Retinal pigment epithelial cell (primary cell): ENCODE measurements at regions not wholly inside any gene's neighbourhood (a gene's known extent, or its start where the extent isn't known, plus 50 kb on each side); places are given as distances from the start of the nearest gene placed in this dataset.

Experiments used
- DNase-seq: peaks from one replicate; pipeline ENCODE4 v3.0.0-alpha.2; 2010; ENCODE audit warnings: low read depth
- H3K4me3 ChIP-seq: 2 replicates; pipeline ENCODE4 v1.5.1; 2011; ENCODE audit warnings: mild to moderate bottlenecking, low read length, control low read depth, moderate library complexity
- TF ChIP-seq, protein P1 (sequence below): conservative IDR thresholded peaks from 2 replicates; pipeline ENCODE4 v1.5.1; 2011; ENCODE audit warnings: low read depth, low read length, control low read depth, inconsistent platforms

DNA sequence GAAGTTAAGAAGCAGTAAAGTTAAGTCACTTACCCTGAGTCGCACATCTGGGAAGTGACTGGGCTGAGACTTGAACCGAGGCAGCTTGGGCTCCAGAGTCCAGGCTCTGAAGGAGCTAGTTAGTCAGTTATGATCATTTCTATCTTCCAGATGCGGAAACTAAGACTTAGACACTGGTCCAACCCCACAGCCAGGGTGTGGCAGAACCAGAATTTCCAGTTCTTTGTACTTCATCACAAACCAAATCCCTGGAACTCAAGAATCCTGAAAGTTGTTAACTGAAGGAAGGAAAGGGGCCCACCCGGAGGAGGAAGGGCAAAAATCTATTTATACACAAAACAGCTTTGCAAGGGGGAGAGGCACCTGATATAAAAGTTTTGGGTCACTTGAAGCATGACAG is 389.9 kb downstream of the SHQ1 start:
- DNase-seq: no peak
- H3K4me3 ChIP-seq: no peak overlapping the region
- TF ChIP-seq, protein P1, sequence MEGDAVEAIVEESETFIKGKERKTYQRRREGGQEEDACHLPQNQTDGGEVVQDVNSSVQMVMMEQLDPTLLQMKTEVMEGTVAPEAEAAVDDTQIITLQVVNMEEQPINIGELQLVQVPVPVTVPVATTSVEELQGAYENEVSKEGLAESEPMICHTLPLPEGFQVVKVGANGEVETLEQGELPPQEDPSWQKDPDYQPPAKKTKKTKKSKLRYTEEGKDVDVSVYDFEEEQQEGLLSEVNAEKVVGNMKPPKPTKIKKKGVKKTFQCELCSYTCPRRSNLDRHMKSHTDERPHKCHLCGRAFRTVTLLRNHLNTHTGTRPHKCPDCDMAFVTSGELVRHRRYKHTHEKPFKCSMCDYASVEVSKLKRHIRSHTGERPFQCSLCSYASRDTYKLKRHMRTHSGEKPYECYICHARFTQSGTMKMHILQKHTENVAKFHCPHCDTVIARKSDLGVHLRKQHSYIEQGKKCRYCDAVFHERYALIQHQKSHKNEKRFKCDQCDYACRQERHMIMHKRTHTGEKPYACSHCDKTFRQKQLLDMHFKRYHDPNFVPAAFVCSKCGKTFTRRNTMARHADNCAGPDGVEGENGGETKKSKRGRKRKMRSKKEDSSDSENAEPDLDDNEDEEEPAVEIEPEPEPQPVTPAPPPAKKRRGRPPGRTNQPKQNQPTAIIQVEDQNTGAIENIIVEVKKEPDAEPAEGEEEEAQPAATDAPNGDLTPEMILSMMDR: no peak

GRCh38 chr3:72454441-72454840 is 393.8 kb downstream of the SHQ1 start:
- TF ChIP-seq, protein P1: no peak
- no peak for DNase-seq
- no peak overlapping the region for H3K4me3 ChIP-seq

GRCh38 chr3:72453706-72454105 is 394.5 kb downstream of the SHQ1 start:
- no peak overlapping the region for H3K4me3 ChIP-seq
- TF ChIP-seq, protein P1: no peak
- DNase-seq: no peak

DNA sequence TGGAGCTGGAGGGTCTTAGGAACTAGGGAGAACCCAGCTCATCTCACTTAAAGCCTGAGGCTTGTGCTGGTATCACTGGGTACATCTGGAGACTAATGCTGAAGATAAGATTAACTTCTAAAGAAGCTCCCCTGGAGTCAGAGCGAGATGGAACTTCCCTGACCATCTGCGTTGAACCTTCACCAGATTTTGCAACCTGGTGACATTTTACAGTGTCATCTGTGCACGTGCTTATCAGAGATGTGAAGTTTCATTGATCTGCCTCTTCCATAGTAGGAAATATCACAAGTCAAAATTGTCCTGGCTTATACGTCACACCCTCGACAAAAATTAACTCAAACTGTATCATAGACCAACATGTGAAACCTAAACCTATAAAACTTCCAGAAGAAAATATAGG is 395.5 kb downstream of the SHQ1 start:
- TF ChIP-seq, protein P1: no peak
- no peak overlapping the region for H3K4me3 ChIP-seq
- DNase-seq: no peak

DNA sequence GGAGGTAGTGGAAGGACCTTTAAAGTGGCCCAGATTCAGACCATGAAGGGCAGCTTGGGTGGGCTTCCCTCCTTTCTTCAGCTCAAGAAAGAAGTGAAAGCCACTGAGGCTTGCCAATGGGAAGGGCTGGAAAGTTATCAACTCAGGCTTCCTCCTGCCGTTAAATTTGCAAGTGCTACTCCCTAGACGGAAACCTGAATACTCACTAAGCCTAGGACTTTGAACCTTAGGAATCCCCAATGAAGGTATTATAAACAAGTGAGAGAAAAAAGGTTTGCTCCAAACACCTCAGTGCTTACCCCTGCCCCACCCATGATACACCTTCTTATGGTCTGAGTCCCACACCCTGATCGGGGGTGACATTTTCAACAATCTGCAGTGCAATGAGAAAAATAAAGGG is 396.4 kb downstream of the SHQ1 start:
- TF ChIP-seq, protein P1: no peak
- no peak overlapping the region for H3K4me3 ChIP-seq
- DNase-seq: no peak

DNA sequence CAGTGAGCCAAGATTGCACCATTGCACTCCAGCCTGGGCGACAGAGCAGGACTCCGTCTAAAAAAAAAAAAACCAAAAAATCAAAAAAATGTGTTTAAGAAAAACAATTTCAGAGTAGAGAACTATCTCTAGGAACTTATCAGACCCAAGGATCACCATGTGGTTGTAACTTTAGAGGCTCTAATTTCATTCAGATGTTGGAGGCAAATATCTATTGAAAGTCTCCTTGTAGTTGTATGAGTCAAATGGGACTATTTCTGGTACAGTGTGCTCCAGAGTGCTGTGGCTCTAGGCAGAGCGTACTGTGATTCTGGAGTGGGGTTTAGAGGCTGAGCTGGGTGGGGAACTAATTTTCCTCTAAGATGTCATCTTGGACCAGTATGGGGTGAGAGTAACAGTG is 398.7 kb downstream of the SHQ1 start:
- DNase-seq: no peak
- H3K4me3 ChIP-seq: no peak overlapping the region
- TF ChIP-seq, protein P1: no peak

GRCh38 chr3:72448858-72449257 is 399.4 kb downstream of the SHQ1 start:
- H3K4me3 ChIP-seq: no peak overlapping the region
- peak; percentile 76 for DNase-seq
- TF ChIP-seq, protein P1: no peak
